ENCODE measurements at regions not wholly inside any gene's neighbourhood (a gene's known extent, or its start where the extent isn't known, plus 50 kb on each side); places are given as distances from the start of the nearest gene placed in this dataset.

DNA sequence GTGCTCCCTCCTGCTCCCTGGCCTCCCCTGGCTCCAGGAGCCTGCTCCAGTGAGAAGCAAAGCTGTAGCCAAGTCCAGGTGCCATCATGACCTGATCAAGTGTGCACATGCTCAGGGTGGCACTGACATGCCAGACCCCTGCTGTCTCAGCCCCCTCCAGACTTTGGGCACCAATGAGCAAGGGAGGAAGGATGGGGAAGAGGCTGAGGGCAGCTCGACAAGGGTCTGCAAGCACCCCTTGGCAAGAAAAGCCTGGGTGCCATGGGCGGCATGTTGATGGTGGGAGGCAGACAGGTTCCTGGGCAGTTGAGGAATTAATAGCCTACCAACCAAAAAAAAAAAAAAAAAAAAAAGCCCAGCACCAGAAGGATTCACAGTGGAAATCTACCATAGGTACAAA is 942.6 kb upstream of the PRMT6 start:
- TF ChIP-seq, protein P1, sequence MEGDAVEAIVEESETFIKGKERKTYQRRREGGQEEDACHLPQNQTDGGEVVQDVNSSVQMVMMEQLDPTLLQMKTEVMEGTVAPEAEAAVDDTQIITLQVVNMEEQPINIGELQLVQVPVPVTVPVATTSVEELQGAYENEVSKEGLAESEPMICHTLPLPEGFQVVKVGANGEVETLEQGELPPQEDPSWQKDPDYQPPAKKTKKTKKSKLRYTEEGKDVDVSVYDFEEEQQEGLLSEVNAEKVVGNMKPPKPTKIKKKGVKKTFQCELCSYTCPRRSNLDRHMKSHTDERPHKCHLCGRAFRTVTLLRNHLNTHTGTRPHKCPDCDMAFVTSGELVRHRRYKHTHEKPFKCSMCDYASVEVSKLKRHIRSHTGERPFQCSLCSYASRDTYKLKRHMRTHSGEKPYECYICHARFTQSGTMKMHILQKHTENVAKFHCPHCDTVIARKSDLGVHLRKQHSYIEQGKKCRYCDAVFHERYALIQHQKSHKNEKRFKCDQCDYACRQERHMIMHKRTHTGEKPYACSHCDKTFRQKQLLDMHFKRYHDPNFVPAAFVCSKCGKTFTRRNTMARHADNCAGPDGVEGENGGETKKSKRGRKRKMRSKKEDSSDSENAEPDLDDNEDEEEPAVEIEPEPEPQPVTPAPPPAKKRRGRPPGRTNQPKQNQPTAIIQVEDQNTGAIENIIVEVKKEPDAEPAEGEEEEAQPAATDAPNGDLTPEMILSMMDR (conservative IDR thresholded peaks at IDR 0.05; ENCODE audit: low read length): no peak
- TF ChIP-seq EZH2phosphoT487 (IDR thresholded peaks at IDR 0.05; ENCODE audit: borderline replicate concordance): no peak
